HG03097 (cell line): ENCODE measurements at regions not wholly inside any gene's neighbourhood (a gene's known extent, or its start where the extent isn't known, plus 50 kb on each side); places are given as distances from the start of the nearest gene placed in this dataset.

Source experiments
- ATAC-seq: cut with Tn5 transposase; IDR thresholded peaks from one replicate; pipeline ENCODE4 v1.9.1; 2021; ENCODE audit not compliant: unreplicated experiment, low FRiP score

DNA sequence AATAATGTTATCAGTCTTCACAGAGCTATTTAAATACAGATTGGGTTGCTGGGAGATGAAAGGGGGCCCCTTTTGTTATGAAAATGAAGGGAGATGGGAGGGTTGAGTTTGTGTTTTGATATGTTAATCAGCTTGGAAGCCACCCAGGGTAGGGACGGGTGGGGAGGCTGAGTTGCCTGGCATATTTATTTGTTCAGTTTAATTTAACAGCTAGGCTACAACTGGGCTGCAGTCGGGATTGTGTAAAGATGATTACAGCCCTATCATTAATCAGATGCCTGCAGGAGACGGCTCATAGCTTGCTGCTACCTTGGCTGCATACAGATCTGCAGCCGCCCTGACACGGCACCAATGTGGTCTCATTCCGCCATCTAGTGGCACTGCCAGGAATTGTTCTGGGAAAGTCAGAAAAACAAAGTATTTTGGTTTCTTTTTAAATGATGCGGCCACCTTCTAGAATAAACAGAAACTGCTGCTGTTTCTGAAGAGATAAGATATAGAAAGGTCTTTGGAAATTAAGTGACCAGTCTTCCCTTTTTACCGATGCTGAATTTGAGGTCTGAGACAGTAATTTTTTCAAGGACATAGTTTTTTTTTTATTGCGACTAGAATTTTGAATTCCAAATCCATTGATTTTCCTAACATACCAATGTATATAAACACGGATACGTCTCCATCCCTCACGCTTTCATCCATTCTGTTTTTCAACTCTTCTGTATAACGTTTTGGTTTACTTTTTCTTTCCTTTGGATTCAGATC, 458.0 kb upstream of the ASIC2 start:
- ATAC-seq = no peak

DNA sequence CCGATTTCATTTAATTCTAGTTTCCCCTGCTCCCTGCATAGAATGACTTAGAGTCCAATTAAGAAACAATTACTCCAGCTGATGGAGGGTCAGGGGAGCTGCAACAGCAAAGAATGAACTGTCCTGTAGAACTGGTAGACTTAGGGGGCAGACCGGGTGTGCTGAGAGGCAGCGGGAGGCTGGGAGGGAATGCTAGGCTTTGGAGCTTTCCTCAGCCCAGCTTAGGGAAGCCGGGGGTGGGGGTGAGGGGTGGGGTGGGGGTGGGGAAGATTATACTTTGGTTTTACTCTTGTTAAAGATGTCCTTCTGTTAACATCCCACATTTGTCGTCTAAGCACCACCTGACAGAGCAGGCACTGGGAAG, 458.6 kb upstream of the ASIC2 start:
- no peak for ATAC-seq

DNA sequence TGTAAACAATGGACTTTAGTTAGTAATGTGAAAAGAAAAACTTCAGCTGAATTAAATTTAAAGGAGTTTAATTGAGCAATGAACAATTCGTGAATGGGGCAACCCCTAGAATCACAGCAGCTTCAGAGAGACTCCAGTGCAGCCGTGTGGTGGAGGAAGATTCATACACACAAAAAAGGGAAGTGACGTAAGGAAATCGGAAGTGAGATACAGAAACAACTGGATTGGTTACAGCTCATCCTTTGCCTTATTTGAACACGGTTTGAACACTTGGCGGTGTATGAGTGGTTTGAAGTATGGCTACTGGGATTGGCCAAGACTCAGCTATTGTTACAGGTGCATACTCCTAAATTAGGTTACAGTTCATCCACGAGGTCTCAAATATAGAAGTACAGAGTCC, 460.4 kb upstream of the ASIC2 start:
- no peak for ATAC-seq

DNA sequence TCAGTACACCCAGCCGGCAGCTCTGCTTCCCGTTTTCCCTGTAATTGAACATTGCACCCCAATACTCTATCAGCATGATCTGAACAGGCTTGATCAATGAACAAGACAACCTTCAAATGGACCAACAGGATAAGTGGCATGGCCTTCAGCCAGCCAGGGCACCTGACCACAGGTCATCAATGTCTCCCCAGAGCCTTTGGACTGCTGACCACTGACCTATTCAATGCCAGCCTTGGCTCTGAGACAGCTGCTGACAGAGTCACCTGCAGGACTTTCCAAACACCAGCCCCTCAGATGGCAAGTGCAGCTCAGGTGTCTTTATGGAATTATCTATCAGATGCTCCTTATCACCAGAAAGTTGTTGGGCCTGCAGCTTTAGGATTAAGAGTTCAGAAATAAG, 462.9 kb upstream of the ASIC2 start:
- ATAC-seq = no peak

DNA sequence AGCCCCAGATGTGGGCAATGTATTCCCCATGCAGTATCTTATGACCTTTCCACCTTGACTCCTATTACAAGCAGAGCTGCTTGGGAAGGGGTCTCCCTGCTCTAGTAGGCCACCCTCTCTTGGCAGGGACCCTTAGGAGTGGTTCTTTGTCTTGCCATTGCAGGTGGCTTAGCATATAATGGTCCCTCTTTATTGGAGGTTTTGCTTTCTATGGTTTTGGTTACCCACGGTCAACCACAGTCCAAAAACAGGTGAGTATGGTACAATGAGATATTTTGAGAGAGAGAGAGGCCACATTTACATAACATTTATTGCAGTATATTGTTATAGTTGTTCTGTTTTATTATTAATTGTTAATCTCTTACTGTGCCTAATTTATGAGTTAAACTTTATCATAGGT, 472.8 kb upstream of the ASIC2 start:
- no peak for ATAC-seq

DNA sequence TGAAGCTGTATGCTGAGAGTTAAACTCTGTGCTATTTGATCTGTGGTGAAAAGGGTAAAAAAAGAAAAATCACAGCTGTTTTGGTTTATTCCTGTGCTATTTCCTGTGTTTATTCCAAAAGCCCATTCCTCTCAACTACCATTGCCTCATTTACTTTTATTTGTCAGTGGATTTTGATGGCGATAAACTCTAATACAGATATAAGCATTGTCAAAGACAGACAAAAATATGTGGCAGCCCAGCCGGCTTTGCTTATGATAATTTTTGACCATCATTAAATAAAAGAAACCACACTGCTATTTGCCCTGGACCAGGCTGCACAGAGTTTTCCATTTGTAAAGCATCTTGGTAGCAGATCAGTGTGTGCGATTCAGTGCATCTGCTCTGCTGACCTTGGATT, 473.6 kb upstream of the ASIC2 start:
- no peak for ATAC-seq

DNA sequence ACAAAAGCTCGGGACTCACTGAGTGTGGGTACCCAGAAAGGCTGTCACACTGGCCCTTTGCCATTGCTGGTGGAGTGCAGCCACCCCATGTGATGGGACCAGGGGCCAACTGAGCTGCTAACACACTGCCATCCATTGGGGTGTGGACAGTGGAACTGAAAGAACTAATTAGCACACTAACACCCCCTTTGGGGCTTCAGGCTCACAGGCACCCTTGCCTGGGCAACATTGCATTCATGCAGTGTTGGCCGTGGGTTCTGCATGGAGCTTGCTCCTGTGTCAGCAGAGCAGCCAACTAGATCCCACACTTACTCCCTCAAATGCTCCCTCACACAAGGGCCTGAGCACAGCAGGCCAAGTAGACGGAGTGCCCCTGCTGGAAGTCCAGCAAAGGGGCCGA, 476.0 kb upstream of the ASIC2 start:
- ATAC-seq = no peak

DNA sequence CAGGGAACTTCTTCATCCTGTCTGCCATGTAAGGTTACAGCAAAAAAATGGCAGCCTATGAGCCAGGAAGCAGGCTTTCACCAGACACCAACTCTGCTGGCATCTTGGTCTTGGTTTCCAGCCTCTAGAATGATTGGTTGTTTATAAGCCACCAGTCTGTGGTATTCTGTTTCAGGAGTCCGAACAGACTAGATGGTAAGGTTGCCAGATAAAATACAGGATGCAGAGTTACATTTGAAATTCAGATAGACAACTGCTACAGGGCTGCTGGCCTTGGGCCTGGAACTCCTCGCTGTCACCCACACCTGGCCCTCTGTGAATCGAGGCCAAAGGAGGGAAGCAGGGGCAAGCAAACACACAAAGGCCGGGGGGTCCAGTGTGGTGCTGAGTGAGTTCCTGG, 478.8 kb upstream of the CCL2 start:
- no peak for ATAC-seq

DNA sequence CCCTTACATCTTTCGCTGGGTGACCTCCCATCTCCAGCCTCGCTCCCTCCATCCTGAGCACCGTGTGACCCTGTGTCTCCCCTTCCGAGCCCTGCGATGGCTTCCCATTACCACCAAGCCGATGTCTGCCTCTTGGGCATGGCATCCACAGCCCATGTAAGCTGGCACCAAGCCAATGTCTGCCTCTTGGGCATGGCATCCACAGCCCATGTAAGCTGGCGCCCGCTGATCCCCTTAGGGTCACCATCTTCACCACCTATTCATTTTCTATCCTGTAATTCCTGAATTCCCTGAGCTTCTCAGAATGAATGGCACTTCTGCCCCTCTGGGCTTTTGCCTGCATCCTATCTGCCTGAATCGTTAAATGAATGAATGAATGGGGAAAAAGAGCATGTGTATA, 478.2 kb upstream of the CCL2 start:
- ATAC-seq = no peak

DNA sequence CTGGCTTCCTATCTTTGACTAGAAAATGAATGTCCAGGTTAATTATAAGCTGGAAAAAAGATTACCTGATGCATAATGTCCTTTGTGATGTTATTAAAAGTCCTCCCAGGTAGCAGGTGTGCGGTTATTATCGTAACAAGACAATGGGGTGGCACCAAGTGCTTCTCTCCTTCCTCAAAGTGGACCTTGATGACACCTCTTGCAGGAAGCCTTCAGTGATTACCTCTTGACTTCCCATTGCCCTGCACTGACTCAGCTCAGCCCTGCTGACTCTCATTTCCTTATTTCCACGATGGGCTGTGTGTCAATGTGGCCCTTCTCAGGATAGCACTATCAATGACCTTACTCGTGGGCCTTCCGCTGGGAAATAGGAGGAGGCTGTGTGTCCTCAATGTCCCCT, 477.4 kb upstream of the CCL2 start:
- no peak for ATAC-seq

DNA sequence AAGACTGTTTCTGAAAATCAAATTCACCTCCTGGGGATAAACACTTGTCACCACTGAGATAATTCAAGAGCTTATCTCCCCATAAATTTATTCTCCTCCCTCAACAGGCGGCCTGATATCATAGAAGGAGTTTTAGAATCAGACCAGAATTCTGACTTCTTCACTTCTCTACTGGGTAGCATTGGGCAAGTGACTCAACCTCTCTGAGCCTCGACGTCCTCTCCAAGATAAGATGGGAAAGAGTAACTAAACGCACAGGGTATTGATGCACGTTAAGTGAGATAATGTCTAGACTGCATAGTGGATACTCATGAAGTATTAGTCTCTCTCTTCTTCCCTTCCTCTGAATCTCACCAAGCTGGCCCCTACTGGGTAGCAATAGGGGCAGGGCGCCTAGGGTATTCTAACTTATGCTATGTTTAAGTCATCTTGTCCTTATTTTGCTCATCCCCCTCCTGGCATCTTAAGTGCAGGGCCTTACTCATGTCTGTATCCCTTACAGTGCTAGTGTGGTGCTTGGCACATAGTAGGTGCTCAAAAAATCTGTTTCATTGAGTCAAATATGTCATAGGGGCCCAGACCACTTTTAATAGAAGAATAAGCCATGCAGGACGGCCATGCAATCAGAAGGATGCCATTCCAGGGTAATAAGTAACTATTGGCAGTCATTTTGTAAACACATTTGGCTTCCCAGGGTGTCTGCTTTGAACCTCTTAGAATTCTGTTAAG, 476.4 kb upstream of the CCL2 start:
- ATAC-seq = no peak

DNA sequence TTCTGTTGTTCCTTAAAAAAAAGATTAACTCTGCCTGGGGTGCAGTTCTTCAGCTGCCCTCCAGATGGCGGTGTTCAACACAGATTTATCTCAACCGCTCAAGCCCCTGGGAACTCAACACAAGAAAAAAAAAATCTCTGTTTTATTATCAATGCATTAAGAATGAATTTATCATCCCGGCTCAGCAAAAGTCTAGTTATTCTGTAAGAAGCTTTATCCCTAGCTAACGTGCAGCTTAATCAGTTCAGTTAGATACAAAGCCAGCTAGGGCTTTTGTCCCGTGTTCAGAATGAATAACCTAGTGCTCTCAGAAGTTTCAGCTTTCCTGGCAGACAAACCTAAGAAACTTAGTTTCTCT, 475.9 kb upstream of the CCL2 start:
- no peak for ATAC-seq

DNA sequence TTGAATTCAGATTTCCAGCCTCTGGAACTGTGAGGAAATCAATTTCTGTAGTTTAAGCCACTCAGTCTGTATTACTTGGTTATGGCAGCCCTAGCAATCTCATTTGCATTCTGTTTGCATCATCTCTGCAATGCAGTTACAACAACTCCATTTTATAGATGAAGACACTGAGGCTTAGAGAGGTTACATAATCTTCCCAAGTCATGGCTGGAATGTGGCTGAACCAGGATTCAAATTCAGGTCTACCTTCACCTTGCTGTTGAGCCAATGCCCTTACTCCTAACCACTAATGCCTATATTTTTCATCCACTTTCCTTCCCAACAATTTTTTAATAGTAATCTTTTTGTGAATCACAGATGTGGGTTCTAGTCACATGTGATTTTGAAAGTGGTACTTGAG, 469.8 kb upstream of the CCL2 start:
- ATAC-seq = no peak

DNA sequence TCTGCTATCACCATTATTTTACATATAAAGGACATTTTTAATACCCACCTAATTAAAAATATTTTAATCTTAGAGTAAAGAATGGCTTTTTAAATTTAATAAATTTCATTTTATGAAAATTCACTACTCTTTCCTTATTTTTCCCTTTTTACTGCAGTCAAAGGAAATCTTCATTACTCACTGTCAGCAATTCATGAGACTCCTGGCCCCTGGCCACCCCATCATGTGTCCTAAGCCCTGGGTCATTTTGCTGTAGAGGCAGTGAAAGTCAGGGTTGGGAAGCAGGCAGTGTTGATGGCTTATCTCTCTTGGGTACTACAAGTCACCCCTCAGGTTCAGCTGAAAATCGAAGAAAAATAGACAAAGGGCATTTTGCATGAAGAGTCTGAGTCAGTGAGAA, 468.6 kb upstream of the CCL2 start:
- ATAC-seq = no peak

DNA sequence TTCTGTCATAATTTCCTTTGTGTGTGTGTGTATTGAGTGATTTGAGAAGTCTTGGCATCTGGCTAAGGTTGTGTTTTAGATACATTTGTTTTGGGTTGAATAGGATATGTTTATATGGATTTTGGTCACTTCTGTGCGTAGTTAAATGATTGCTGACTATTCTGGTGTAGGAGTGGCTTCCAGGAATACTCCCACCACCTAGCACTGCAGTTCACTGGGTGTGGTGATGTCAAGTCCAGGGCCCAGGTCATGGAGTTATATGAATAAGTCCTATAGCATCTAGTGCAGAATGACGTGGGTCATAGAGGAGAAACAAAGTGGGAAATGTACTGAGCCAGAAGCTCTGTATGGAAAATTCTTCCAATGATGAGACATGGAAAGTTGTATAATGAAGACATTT, 465.4 kb upstream of the CCL2 start:
- ATAC-seq = no peak

DNA sequence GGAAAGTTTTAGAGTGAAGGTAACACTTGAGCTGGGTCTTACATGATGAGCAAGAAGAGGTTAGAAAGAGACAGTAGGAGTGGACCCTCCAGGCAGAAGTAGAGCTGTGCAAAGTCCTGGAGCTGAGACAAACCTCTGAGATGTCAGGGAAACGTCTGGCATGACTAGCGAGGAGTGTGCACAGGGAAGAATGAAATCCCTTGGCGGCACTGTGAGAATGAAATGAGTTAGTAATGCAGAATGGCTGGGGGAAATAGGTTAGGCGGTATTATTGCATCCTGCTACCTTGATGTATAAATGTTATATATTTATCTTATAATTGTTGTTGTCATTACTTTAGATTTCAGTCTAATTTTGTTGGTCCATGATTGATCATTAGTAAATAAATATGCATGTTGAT, 457.9 kb upstream of the CCL2 start:
- no peak for ATAC-seq

DNA sequence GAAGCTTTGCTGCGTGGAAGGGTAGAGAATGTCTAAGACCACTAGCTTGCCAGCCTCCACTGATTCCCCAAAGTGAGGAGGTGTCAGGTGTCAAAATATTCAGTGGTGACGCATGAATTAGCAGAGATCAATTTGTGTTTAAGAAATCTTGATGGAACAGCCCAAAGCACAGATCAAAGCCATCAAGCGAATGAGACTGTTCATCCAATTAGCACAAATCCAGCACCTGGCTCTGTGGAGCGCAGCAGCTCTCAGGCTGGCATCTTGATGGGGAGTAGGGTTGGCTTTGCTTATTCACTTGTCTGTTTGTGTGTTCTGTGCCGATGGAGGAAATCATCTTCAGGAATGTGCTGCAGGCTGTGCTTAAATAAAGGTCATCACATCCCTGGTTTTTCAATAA, 456.8 kb upstream of the CCL2 start:
- no peak for ATAC-seq

DNA sequence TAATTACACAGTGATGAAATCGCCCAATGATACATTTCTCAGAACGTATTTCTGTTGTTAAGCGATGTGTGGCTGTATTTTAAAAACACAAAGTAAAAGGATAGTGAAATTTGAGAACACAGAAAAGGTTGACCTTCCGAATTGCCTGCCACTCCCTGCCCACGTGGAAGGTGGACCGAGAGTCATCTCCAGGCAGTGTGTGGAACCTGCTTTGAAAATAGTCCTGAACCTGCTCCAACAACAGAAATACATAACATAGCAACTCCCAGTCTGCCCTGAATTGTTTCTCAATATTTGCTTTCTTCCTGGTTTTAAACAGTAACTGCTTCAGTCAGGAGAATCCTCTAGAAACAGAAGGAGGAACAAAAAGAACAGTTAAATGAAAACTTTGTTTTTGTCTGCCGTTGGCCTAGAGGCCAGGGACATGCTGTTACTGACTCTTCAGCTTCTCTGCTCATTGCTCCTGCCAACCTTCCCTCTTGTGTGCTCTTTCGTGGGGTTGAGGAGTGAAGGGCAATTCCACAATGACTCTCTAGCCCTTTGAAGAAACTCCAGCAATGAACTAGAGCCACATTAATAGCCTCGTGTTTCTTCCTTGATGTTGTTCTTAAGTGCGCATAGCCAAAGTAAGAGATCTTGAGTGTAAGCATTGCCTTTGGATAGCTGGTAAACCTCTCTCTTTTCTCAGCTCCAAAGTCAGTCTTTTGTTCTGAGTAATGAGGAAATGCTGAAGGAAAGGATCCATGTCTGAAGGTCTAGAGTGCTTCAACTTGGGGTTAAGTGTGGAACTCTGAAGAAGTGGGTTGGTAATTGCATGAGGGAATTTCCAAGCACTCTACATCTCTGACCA, 452.5 kb upstream of the CCL2 start:
- ATAC-seq = no peak

DNA sequence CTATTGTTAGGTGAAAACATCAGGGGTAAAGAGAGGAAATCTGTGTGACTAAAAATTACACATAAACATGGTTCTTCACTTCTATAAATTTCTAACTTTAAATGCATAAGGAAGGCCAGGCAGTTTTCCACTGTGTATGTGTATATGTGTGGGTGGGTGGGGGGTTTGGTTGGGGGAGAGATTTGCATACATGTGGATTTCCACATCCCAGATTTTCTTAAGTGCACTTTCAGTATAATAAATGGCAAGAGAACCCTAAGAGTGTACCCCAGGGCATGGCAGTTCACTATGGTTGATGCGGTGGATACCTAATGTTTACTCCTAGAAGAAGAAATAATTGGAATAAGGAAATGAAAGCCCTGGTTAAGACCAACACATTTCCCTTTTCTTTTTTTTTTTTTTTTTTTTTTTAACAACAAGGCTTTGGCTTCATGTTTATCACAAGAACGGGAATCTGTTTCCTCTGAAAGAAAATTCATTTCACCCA, 451.8 kb upstream of the CCL2 start:
- ATAC-seq = no peak

DNA sequence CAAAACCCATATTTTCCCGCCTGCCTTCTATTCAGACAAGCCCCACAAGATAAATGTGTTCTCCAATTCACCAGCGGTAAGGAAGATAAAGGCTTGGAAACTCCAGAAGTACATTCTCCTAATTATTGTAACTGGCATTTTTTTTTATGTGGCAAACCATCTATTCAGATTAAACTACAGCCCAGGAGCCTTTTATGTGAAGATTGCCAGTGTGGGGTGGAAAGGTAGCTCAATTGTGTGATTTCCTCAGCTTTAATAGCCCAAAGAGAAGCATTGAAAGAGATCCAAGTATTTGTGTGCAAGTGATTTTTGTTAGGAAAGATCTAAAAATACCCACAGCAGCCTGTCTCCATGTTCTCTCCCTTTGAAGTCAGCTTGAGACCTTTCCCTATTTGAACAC, 451.4 kb upstream of the CCL2 start:
- ATAC-seq = no peak

DNA sequence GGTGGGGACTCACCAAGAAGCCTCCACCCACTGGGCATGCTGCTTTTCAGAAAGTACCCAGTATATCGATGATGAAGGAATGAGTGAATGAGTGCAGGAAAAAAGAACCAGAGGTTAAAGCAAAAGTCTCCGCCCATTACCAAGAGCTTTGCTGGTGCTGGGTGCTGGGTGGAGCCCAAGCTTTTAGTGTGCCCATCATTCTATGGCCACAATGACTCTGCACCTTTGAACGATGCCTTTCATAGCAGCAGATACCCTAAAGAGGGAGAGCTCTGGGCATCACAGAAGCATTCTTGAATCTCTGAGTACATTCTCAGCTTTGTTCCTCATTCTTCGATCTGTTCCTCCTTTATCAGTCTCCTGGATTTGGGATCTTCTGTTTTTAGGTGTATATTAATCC, 450.7 kb upstream of the CCL2 start:
- no peak for ATAC-seq

DNA sequence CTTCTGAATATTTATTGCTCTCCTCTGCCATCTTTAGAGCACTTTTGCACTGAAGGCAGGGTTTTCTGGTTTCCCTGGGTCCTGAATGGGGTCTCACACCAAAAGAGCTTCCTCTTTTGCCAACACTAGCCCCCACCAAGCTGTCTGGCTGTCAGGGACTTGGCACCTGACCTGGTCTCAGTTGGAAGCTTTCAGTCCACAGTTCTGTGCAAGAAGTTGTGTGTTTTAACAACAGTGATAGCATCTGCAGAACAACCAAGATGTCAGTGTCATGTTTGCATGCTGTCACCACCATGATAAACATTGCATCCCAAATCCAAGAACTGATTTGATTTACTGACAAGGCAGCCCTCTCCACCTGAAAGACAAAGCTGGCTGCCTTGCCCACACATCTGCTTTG, 448.5 kb upstream of the CCL2 start:
- no peak for ATAC-seq
